ENCODE measurements at regions not wholly inside any gene's neighbourhood (a gene's known extent, or its start where the extent isn't known, plus 50 kb on each side); places are given as distances from the start of the nearest gene placed in this dataset.
A peak's percentile ranks its signal among the peaks of the same experiment; 100 is the strongest.

GRCh38 chr6:167565884-167566599 is 241.2 kb downstream of the TTLL2 start:
- no peak for DNase-seq (ENCODE audit: low spot score)

DNA sequence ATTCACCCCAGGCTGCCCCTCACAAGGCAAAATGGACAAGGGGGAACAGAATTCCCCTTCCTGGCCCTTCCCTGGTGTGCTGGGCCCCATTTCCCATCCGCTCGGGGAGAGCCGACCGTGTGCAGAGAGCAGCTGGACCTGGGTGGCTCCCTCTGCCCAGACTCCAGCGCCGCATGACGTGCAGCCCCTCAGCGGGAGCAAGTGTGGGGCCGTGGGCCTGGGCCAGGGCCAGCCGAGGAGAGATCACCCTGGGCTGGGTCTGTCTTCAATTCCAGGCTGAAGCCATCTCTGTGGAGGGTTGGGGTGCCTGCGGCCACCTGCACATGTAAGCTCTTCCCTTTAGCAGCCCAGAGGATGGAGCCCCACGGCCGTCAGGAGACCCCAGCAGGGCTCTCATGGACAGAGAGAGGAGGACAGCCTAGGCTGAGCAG is 241.8 kb downstream of the TTLL2 start:
- DNase-seq (ENCODE audit: low spot score), result no peak

GRCh38 chr6:167567142-167568033 is 242.5 kb downstream of the TTLL2 start:
- DNase-seq (ENCODE audit: low spot score), result peak; percentile 10

- no peak for DNase-seq (ENCODE audit: low spot score)
These were observed 243.6 kb downstream of the TTLL2 start for GRCh38 chr6:167568407-167569024.

GRCh38 chr6:167569041-167569805 is 244.3 kb downstream of the TTLL2 start:
- no peak for DNase-seq (ENCODE audit: low spot score)

DNA sequence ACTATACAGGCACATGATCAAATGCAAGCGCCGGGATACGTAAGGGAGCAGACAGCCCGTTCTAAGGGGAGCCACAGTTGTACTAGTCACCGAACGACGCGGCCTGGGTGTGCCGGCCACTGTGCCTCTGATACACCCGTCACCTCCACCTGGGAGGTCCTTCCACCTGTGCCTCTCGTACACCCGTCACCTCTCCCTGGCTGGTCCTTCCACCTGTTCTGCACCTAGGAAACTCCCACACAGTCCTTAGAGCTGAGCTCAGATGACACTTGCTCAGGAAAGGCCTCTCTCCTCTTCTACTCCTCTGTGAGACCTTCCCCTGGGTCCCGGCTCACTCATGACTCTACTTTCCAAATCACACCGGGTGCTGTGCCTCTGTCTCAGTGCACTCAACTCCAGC is 245.0 kb downstream of the TTLL2 start:
- no peak for DNase-seq (ENCODE audit: low spot score)

DNA sequence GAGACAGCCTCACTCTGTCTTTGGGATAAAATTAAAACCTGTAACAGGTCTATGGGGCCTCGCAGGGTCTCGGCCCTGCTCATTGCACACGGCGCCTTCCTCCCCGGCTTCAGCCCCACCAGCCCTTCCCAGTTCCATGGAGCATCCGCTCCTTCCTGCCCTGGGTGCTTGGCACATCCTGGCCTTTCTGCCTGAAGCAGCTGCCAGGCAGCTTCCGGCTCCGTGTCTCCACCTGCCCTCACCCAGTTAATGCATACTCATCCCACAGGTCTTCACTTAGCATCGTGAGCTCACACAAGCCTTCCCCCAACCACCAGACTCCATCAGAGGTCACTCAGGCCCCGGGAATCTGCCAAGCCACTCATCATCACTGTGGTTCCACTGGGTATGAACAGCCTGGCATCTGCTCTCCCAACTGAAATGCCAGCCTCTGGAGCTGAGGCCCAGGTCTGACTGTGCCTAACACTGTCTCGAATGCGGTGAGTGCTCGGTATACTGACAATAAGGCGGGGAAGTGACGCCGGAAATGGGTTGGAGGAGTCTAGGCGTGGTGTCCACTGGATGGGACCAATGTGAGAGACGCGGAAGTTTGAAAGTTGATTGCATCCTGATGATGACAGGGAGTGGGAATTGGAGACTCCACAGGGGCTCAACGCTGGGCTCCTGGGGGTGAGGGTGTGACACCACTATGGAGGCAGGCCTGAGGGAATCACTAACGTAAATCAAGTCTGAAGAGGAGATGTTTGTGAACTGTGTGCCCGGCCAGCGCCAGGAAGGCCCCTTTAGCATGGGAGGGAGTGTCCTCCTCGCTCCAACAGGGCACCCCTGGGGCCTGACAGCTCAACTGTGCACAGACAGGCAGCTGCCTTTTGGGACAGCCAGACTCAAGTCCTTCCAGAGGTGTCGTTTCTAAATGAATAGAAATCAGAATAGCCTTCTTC is 245.8 kb downstream of the TTLL2 start:
- DNase-seq (ENCODE audit: low spot score), result no peak

GRCh38 chr6:167571550-167571949 is 246.7 kb downstream of the TTLL2 start:
- DNase-seq (ENCODE audit: low spot score), result no peak

GRCh38 chr6:167572106-167572505 is 247.2 kb downstream of the TTLL2 start:
- no peak for DNase-seq (ENCODE audit: low spot score)

DNA sequence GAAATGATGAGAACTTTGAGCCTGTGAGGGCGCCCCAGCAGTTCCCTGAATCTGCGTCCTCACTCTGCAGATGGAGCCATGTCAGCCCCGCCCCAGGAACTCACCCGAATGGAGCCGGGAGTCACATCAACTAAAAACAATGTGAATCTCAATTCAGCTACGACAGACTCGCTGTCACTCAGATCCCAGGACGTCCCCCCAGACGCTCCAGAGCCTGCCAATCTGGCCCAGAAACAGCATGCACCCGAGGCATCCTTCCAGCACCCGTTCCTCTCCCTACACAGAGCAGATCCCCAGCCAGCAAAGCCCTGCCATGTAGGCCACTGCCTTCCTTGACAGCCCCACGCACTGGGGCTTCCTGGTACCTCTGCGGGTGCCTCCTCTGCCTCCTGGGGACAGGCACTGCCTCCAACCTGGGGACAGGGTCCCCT is 248.0 kb downstream of the TTLL2 start:
- no peak for DNase-seq (ENCODE audit: low spot score)

DNA sequence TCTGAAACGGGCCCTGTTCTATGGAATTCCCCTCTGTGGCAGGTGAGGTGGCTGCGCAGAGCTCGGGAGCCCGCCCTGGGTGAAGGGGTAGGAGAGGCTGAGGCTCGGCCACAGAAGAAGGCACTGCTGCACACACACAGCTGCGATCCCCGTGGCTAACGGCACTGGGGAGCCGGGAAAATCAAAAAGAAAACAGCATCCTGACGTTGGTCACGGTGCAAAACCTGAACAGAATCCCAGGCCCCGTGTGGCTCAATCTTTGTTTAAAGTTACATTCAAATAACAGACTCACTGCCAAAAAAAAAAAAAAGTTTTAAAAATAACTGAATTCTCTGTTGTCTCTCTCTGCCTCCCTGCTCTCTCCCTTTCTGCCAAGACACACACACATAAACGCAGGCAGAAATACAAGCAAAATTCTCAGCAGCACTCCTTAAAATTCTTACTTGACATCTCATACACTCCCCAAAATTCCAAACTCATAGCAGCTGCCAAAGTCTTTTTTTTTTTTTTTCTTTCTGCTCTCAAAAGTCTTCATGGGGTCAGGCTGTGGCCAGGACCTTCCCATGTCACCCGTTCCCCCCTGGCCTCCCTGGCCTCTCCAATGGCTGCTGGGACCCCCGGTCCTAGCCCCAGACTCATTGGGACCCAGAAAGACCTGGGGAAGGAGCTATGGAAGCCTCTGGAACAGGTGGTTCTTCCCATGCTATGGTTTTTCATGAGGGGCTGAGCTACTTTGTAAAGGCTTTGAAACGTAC is 248.8 kb downstream of the TTLL2 start:
- no peak for DNase-seq (ENCODE audit: low spot score)

GRCh38 chr6:167574431-167575151 is 249.7 kb downstream of the TTLL2 start:
- DNase-seq (ENCODE audit: low spot score), result no peak

GRCh38 chr6:167575158-167575696 is 250.3 kb downstream of the TTLL2 start:
- no peak for DNase-seq (ENCODE audit: low spot score)

- DNase-seq (ENCODE audit: low spot score), result no peak
These were observed 250.5 kb upstream of the AFDN start for GRCh38 chr6:167576050-167576741.

DNA sequence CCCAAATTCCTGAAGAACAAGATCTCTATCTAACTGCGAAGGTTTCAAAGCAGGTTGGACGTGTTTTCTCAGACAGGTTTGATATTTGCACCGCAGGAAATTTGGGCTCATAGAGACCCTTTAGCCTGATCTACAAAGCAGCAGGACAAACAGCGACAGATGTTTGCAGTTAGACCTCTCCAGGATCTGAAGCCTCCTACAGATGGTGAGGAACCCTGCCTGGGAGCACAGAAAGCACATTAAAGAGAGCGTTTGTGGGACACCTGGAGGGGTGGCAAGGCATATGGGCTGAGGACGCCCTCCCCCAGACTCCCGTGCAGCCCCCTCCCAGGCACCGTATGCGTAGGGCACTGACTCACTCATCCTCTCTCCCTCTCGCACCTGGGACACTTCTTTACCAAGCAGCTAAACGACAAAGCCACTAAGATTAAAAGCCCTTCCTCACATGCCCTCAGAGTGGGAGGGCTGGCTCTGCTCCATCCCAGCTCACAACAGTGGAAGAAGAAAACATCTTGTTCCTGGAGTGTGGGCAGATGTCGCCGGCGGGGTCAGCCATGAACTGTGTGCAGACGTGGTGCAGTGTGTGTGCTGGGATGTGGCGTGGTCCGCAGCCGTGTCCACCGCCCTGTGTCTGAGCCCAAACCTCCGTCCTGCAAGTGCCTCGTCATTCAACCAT is 249.7 kb upstream of the AFDN start:
- no peak for DNase-seq (ENCODE audit: low spot score)

GRCh38 chr6:167577891-167578361 is 248.8 kb upstream of the AFDN start:
- DNase-seq (ENCODE audit: low spot score), result no peak

DNA sequence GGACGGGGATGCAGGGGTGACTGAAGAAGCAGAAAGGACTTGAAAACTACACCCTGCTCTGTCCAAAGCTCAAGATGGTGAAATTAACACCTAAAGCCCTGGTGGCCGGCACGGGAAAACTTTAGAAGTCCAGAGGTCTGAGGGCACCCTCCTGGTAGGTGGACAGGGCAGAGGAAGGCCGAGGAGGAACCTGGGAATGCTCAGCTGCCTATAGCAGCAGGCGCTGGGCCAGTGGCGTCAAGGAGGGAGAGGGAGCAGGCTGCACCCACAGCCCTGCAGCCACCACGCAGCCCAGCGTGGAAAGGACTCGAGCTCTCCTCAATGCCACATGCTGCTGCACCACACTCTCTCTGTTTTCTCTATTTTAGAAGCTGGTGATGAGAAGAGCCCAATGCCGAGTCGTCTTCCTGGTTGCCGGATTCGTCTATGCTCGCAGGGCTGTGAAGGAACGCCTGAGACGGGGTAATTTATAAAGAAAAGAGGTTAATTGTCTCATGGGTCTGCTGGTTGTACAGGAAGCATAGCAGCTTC is 248.3 kb upstream of the AFDN start:
- no peak for DNase-seq (ENCODE audit: low spot score)
